ENCODE measurements at regions not wholly inside any gene's neighbourhood (a gene's known extent, or its start where the extent isn't known, plus 50 kb on each side); places are given as distances from the start of the nearest gene placed in this dataset.
"Not testable (repeated sequence)": the region's sequence is repeated elsewhere in the genome, so short reads cannot be mapped to it uniquely, and the experiment has no call there.

DNA sequence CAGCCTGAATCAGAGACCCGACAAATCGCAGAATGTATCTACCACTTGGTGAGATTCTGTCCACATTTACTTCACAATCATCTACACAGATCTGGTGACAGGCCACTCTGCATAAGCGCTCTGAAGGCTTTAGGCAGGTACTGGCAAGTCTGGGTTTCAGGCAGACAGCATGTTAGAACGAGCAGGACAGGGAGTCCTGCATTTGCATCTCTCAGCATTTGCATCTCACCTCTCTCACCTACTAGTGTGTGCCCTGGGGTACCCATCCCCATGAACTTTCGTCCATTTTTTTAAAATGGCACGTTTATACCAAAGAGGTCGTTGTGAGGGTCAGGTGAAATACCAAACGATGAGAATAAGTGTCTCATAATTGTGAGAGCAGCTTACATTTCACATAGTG, 108.2 kb downstream of the SPATA31A1 start:
- DNase-seq: not testable (repeated sequence)

DNA sequence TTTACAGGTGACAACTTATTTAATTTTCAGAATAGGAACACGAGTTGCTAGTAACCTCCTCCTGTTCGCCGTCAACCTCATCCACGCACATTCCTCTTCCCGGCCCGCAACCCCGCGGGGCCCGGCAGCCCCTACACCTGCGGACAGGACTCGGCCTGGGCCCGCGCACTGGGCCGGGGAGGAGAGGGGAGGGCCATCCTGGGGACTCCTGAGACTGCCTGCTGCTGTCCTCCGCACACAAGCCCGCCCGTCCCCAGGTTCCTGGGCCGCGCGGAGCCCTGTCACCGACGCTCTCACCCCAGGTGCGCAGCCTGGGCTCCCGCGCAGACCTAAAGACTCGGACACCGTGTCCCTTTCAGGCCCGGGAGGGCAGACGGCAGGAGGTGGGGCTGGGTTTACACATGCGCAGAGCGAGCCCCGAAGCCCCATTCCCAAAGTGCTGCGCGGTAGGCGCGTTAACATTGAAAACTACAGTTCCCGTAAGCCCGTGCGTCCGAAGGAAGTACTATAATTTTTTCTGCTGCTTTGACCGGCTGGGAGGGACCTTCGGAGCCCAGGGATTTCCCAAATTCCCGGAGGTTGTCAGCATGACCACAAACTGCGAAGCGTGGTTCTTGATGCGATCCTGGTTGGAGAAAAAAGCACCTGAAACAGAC, 108.8 kb downstream of the SPATA31A1 start:
- peak; percentile 70 to 76 for DNase-seq

DNA sequence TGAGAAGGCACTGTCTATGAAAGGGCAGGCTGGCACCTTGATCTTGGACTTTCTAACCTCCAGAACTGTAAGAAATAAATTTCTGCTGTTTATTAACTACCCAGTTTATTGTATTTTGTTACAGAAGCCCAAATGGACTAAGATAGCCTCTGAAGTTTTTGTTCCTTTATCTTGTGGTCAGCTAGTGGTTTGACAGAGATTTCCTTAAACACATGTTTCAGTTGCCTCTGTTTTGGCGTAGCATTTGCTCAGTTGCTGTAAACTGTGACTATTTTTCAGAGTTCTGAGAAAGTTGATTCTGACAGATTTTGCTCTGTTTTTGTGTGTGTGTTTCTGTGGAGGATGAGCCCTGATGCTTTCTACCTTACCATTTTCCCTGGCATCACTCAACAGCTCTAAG, 119.0 kb downstream of the SPATA31A1 start:
- DNase-seq: not testable (repeated sequence)

- not testable (repeated sequence) for DNase-seq
Observed at GRCh38 chr9:39483073-39483472, 127.6 kb downstream of the SPATA31A1 start.

DNA sequence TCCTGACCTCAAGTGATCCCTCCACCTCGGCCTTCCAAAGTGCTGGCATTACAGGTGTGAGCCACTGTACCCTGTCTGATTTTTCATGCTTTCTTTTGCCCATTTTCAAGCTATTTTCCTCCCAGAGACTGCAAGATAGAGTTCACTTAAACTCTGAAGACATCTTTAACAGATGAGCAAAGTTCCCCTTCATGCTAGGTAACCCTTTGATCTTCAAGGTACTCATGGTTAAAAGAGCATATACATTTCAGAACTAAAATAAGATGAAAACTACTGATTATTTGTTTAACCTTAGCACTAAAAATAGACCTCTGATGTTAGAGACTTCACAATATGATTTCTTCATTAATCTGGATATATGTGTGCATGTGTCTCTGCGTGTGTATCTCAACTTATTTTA, 128.4 kb downstream of the SPATA31A1 start:
- not testable (repeated sequence) for DNase-seq

- DNase-seq: not testable (repeated sequence)
Observed at GRCh38 chr9:39484292-39484691, 128.8 kb downstream of the SPATA31A1 start.

GRCh38 chr9:39487477-39487876, 132.0 kb downstream of the SPATA31A1 start:
- DNase-seq: not testable (repeated sequence)

DNA sequence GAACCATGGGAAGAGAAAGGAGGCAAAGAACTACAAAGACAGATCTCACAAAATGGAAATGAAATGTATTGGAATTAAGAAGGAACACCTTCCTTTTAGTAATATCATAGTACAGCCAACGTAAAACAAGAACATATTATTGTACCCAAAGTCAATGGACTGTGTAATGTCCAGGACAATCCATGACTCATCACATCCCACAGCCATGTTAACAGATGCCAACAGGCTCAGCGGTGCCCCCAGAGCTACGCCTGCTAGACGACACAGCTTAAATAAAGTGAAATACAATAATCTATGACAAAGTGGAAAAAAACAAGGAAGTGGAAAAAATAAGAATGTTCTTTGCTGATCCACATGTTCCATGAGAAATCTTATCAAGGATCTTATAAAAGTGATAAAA, 140.8 kb downstream of the SPATA31A1 start:
- DNase-seq: not testable (repeated sequence)

GRCh38 chr9:39503178-39503577, 147.7 kb downstream of the SPATA31A1 start:
- DNase-seq: not testable (repeated sequence)

DNA sequence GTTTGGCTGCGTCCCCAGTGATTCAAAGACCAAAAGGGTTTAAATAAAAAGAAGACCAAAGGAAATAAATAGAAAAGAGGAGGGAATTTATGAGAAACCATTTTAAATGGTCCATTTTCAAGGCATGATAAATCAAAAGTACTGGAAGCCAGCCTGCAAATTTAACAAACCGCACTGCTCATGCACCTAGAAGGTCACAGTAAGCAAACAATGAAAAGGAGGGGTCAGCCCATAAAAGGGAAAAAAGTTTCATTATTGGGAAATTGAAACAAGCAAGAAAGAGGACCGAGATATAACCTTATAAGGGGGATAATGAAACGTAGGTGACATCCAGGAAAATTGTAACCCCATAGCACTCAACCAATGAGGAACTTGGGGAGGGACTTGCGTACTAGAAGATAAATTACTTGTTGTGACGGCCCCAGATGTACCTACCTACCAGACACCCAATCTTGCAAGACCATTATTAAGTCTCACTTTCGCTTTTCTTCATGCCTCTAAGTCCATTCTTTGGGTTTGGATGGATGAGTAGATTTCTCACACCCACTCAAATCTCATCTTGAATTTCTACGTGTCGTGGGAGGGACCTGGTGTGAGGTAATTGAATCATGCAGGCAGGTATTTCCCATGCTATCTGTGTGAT, 172.0 kb downstream of the SPATA31A1 start:
- not testable (repeated sequence) for DNase-seq

DNA sequence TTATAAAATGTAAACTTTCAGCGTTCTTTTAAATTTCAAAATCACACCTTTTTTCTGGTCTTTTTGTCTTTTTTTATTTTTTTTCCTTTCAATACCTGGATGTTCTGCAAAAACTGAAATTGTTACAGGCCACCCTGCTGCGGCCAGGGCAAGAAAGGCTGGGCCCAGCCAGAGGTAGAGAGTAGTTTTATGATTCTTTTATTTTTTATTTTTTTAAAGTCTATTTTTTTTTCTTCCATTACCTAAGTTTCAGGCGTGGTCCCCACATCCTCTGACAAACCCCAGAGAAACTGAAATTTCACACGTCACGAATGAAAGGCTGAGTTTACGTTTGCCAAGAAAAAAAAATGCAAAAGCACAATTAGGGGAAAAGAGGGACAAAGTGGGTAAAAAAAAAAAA, 177.1 kb downstream of the SPATA31A1 start:
- not testable (repeated sequence) for DNase-seq

GRCh38 chr9:39533001-39533762, 177.7 kb downstream of the SPATA31A1 start:
- not testable (repeated sequence) for DNase-seq

DNA sequence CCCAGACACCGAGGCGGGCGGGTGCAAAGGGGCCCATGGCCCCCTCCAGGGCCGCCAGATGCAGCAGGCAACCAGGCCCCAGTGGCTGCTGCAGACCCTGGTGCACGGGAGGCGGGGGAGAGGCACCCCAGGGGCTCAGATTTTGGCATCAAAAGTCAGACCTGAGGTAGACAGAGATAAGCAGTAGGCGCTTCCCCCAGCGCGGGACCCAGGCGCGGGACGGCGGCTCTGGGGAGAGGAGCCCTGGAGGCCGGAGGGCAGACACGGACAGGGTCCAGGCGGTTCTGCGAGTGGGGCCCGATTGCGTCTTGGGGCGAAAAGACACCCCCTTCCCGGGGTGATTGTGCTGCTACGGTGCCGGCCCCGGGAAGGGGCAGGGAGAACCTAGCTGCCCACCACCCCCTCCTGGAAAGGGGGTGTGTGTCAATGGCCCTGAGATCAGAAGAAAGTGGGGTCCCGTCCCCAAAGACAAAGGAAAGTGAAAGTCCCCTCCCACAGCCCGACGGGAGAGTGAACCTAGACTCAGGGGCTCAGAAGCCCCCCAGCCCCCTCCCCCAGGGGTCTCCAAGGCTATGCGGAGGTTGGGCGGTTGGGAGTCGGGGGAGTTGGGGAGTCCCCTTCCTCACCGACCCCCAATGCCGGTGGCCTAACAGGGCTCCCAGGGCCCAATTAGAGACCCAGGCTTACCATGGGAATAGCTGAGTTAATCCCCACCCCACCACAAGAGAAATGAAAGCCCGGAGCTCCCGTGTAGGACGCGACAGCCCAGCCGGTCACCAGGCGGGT, 178.5 kb downstream of the SPATA31A1 start:
- not testable (repeated sequence) for DNase-seq

DNA sequence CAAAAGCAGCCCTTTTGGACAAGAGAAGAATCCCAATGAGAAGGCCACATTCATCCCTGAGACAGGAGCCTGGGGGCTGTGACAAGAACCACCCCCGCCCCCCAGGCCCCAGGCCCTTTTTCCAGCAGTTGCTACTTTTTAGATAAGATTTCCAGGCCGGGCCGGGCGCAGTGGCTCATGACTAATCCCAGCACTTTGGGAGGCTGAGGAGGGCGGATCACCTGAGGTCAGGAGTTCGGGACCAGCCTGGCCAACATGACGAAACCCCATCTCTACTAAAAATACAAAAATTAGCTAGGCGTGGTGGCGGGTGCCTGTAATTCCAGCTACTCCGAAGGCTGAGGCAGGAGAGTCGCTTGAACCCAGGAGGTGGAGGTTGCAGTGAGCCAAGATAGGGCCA, 179.4 kb downstream of the SPATA31A1 start:
- DNase-seq: not testable (repeated sequence)

DNA sequence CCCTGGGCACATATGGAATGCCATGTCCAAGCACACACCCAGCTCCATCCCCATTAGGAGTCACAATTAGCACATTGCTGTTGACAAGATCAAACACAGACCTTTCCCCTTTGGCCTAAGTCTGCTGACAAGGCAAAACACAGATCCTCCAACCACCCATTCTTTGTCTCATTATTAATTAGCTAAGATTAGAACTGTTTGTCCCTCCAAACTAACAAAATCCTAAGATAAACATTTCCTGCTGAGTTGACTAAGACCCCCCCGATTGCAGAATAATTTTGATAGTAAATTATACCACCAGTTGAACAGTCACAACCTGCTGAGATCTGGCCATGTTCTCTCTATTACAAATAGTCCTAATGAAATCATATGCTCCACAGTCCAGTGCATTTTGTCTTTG, 186.7 kb downstream of the SPATA31A1 start:
- not testable (repeated sequence) for DNase-seq

DNA sequence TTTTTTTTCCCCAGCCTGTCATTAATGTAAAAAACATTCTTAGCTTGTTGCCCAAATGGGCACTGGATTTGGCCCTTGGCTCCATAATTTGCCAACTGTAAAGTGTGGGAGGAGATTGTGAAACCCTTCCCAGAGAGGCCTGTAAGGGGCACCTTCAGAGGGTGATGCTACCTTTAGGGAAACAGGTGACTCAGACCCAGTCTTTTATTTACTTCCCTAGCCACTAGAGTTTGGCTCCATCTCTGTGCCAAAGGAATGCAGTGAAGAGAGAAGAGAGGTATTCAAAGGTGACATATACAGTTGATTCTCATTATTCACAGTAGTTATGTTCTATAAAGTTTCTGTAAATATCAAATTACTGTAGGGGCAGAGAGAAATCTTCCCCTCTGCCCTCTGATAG, 189.6 kb downstream of the SPATA31A1 start:
- not testable (repeated sequence) for DNase-seq

DNA sequence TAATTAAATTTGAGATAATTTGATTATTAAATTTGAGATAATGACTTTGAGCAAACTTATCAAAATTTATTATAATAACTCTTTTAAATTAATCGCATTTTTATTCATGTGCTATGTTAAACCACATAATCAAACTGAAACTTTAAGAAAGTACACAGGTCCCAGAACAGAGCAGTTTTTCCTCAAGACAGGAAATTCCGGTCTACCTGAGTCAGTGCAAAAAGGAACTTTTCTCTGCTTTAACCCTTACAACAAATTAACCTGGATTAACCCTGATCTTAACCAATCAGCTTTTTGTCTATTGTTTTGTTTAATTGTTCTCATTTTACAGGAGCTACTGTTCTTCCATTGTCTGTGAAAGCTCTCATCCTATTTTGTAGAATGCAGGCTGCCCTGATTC, 195.1 kb downstream of the SPATA31A1 start:
- not testable (repeated sequence) for DNase-seq

DNA sequence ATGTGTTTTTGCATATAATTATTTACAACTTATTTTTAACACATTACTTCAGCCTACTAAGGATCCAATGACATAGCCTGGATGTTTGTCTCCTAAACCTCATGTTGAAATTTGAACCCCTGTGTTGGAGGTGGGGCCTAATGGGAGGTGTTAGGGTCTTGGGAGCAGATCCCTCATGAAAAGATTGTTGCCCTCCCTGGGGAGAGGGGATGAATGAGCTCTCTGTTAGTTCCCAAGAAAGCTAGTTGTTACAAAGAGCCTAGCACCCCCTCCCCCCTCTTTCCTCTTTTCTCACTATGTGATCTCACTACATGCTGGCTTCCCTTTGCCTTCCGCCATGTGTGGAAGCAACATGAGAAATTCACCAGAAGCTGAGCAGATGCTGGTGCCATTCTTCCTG, 196.1 kb downstream of the SPATA31A1 start:
- DNase-seq: not testable (repeated sequence)

- DNase-seq: not testable (repeated sequence)
Observed at GRCh38 chr9:39552242-39552881, 196.9 kb downstream of the SPATA31A1 start.

DNA sequence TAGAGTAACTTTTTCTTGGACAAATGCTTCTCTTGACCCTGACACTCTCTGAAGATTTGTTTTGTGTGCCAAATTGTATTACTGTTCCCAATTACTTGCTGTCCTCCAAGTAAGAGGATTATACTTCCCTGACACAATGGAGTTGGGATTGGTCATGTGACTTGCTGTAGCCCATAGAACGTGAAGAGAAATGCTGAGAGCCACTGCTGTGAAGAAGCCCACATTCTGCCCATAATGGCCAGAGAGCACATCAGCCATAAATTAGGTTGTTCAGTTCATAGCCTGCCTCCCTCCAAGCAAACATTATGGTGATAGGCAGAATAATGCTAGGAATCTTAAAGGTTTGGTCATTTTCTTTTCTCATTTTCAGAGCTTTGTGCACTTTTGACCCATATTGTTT, 198.9 kb downstream of the SPATA31A1 start:
- not testable (repeated sequence) for DNase-seq

GRCh38 chr9:39559384-39559783, 203.9 kb downstream of the SPATA31A1 start:
- DNase-seq: peak; percentile 8 to 13

DNA sequence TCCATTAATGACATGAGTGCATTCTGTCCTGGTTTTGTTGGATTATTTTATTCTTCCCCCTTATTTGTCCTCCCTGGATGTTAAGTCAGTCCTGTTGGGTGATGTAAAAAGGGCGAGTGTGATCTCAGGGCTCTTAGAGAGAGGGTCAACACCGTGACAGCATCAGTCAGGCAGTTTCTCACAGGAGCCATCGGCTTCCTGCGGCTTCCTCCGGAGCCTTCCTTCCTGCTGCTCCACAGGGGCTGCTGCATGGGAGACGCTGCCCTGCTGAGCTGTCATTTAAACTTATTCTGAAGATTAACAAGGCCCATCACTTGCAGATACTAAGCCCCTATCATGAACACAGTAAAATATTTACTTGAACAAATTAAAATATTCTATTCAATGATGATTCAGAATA, 211.3 kb downstream of the SPATA31A1 start:
- DNase-seq: not testable (repeated sequence)
